GM04503 (cell line): ENCODE measurements at regions not wholly inside any gene's neighbourhood (a gene's known extent, or its start where the extent isn't known, plus 50 kb on each side); places are given as distances from the start of the nearest gene placed in this dataset.
"Not testable (repeated sequence)": the region's sequence is repeated elsewhere in the genome, so short reads cannot be mapped to it uniquely, and the experiment has no call there.

ENCODE experiments used
- DNase-seq: peaks from one replicate; pipeline ENCODE4 v3.0.0-alpha.2; 2012; ENCODE audit warnings: low read depth

- DNase-seq = no peak
Observed at GRCh38 chr20:50360921-50361320, 149.3 kb upstream of the PTPN1 start.

- DNase-seq = not testable (repeated sequence)
Observed at GRCh38 chr20:50362177-50362576, 148.0 kb upstream of the PTPN1 start.

- DNase-seq = no peak
Observed at GRCh38 chr20:50363027-50363426, 147.2 kb upstream of the PTPN1 start.

DNA sequence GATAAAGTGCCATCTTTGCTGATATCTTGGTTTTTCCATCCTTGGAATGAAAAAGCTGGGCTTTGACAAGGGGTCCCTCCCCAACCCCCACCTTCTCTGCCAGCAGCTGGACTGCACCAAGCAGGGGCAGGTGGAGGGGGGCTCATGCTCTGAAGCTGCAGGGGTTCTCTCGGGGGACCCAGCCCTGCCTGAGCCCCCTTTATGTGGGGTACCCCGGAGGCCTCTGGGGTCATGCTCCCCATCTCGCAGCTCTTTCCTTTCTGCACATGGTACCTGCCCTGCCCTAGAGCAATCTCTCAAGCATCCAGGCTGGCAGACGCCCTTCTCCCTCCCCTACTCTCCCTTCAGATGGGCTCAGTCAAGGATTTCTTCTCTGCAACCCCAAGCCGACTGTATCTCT, 146.7 kb upstream of the PTPN1 start:
- DNase-seq = no peak

DNA sequence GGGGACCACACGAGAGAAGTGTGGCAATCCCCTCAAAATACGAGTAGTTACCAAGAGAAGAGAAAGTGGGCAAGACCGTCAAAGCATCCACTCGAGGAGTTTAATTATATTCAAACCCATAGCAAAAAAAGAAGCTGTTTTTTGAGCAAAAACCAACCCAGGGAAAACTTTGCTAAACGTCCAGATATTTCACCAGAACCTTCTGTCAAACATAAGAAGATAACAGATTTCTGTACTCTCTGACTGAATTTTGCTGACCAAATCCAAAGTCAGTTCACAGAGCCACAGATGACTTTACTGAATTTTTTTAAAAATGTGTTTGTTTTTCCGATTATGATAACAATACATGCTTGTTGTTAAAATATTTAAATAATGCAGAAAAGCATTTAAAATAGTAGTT, 145.6 kb upstream of the PTPN1 start:
- DNase-seq = no peak

- no peak for DNase-seq
Observed at GRCh38 chr20:50366270-50367103, 143.7 kb upstream of the PTPN1 start.

DNA sequence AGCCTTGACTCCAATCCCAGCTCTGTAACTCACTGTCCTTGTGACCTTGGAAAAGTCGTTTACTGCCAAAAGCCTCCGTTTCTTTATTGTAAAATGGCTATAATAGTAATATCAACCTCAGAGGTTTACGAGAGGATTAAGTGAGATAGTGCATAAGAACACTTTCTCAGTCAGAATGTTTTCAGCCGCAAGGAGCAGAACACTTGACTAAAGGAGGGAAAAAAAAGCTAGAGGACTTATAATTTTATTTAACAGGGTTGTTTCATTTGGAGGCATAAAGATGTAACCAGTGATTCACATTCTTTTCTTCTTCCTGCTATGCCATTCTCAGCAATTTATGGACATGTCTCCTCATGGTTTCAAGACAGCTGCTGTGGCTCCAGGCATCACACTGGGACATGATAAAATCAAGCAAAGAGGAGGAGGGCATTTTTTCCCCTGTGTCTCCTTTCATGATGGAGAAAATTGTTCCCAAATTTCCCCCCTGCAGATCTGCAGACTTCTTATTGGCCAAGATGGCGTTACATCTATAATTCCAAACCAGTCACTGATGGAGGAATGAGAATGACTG, 143.0 kb upstream of the PTPN1 start:
- DNase-seq = no peak

DNA sequence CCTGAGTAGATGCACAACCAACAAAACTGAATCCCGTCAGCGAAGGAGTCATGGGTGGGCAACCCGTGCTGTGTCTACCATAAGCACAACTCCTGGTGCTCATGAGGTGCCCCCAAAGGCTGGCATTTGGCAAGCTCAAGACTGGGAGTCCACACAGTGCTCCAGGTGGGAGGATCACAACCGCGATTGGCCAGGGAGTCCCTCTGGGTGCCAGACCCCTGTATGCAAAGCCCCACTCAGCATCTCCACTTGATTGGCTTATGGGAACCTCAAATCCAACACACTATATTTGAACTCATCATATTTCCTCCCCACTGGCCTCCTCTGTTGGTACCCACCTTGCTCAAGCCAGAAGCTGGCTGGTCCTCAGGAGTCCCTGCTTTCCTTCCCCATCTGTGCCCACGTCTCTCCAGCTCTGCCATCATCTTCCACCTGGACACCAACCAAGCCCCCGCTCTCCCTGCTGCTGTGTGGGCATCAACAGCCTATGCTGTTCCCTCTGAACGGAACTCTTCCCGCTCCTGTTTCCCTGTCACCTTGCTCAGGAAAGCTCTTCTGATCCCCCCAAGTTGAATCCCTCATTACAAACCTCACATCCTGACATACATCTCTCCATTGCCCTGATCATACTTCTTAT, 142.3 kb upstream of the PTPN1 start:
- DNase-seq = no peak

GRCh38 chr20:50368386-50368785, 141.8 kb upstream of the PTPN1 start:
- DNase-seq = no peak

GRCh38 chr20:50368813-50369224, 141.4 kb upstream of the PTPN1 start:
- no peak for DNase-seq

DNA sequence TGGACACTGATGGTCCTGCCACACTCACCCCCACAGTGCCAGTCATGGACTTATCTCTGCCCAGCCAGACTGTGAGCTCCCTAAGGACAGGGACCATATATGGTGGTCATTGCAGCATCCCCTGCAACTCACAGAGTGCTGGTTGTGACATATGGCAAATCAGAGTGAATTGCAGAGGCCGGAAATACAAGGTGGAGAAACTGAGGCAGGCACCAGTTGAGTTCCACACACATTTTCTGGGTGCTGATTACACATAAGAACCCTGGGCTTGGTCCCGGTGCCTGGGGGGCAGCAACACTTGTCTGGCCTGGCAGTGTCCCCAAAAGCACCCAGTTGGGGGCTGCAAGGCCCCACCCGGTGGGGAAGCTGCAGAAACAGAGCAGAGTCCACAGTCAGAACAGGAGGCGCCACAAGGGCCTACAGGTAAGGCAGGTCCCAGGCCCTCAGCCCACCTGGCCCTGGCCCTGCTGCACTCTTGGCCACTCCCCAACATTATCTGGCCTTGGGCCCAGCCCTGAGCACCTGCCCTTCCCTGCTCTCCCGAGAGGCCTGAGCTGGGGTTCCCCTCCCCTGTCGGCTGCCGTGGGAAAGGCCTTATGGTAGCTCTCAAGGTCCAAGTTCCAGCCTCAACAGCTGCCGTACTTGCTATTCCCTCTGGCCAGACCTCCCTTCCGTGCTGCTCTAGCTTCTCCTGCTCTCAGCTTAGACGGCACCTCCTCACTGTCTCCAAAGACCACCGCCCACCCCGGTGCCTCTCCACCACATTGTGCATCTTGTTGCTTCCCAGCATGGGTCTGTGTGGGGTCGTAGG, 140.8 kb upstream of the PTPN1 start:
- no peak for DNase-seq

DNA sequence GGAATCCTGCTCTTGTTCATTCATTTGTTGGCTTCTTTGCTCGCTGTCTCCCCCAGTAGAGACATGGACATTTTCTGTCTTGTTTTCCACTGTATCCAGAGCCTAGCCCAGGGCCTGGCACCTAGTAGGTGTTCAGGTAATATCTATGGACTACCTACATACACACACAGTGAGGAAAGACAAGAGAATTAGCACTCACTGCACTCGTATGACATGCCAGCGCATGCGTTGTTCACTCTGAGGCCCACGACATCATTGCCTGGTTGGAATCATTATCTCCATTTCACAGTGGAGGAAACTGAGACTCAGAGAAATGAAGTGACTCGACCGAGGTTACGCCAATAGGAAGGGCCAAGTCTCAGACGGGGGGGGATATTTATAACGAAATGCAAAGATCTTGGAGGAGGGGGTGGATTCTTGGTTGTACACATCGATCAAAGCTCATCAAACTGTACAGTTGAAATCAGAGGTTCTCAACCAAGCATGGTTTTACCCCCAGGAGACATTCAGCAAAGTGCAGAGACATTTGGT, 140.1 kb upstream of the PTPN1 start:
- no peak for DNase-seq

DNA sequence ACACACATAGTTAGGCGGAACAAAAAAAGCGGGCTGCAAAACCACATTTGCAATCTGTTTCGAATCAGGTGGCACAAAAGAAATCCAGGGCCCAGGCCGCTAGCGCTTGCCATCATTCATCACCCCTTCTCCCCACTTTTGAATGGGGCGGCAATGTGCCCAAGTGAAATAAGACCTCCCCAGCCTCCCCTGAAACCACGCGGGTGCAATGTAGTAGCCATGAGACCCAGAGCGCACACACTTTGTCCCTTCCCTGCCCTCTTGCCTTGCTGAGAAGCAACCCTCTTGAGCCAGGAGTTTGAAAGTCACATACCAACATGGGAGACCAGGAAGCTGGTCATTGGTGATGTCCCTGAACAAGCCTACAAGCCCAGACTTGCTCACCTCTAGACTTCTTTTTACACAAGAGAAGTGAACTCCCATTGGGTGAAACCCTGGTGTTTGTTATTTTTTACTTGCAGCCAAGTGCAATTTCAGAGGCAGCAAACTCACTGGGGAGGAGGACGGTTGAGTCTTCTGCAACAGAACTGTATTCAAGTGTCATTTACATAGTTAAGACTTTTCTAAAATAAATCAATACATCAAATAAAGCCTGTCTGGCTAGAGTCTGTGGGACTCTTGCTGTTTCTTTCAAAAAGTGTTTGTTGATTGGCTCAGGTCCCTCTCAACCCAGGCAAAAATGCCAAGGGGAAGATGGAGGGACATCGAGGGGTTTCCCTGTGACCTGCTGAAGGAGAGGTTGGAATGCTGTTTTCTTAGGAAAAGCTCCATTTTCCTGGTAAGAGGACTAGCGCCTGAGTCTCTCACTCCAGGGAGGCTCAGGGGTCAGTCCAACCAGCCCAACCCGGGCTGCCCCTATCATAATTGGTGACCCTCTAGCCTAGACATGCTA, 138.1 kb upstream of the PTPN1 start:
- DNase-seq = no peak

- no peak for DNase-seq
Observed at GRCh38 chr20:50372770-50373088, 137.5 kb upstream of the PTPN1 start.

GRCh38 chr20:50373674-50374286, 136.4 kb upstream of the PTPN1 start:
- no peak for DNase-seq

- DNase-seq = no peak
Observed at GRCh38 chr20:50374541-50375078, 135.6 kb upstream of the PTPN1 start.

GRCh38 chr20:50376179-50376887, 133.8 kb upstream of the PTPN1 start:
- DNase-seq = no peak

DNA sequence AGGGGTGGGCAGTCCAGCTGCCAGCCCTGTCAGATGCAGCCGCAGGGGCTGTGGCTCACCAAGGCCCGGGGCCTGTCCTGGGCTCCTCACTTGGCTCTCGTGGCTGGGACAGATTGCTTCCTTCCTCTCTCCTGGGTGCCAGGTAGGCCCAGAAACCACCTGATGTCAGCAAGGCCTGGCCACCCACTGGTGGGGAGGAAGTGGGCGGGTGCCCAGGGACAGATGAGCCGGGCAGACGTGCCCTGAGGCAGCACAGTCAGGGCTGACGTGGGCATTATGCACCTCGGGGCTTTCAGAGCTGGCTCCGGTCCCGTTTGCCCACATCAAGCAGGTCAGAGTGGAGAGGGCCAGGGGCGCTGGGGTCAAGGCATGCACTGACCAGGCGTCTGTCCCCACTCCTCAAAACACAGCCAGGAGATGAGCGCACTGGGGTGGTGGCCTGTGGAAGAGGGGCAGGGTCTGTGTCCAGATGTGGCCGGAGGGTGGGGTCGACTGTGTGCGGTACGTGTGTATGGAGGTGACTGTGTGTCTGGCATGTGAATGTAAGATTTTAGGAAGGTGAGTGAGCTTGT, 133.2 kb upstream of the PTPN1 start:
- no peak for DNase-seq

DNA sequence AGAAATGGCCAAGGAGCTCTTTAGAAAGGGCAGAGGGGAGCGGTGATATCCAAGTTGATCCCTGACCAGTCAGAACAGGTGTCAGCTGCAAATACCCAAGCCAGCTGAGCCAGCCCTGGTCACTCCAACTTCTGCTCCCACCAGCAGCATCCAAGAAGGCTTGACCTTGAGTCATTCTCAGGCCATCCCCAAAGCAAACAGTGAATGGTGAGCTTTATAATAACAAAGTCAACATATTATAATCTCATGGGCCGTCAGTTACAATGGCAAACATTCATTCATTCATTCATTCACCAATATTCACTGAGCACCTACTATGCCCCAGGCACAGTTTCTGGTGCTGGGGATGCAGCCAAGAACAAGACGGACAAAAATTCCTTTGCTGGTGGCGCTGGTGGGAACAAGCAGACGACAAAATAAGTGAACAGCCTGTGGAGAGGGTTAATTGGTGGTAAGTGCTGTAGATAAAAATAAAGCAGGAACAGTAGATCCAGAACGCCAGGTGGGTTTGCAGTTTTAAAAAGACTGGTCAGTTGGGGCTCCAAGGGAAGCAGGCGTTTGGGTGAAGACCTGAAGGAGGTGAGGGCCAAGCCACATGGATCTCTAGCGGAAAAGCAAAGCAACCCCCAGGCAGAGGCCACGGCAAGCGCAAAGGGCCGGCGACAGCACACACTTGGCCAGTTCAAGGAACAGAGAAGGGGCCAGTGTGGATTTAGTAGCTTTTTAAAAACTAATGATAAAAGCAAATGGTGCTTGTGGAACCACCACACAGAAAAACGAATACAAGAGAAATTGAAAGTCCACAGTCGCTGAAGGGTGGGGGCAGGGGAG, 131.8 kb upstream of the PTPN1 start:
- no peak for DNase-seq
